AG09309 (cell line): ENCODE measurements at regions not wholly inside any gene's neighbourhood (a gene's known extent, or its start where the extent isn't known, plus 50 kb on each side); places are given as distances from the start of the nearest gene placed in this dataset.
"Not testable (repeated sequence)": the region's sequence is repeated elsewhere in the genome, so short reads cannot be mapped to it uniquely, and the experiment has no call there.

Source experiments
- DNase-seq: peaks from one replicate; pipeline ENCODE4 v3.0.0-alpha.2; 2010; ENCODE audit warnings: low read depth
- H3K4me3 ChIP-seq: 2 replicates; pipeline ENCODE4 v1.5.1; 2011; ENCODE audit warnings: mild to moderate bottlenecking, low read depth, low read length, moderate library complexity; ENCODE audit not compliant: control insufficient read depth
- TF ChIP-seq, protein P1 (sequence below): IDR thresholded peaks from 2 replicates; pipeline ENCODE4 v1.5.1; 2011; ENCODE audit warnings: mild to moderate bottlenecking, low read depth, low read length, inconsistent platforms; ENCODE audit not compliant: insufficient read depth, control insufficient read depth; ENCODE audit errors: missing control alignments

DNA sequence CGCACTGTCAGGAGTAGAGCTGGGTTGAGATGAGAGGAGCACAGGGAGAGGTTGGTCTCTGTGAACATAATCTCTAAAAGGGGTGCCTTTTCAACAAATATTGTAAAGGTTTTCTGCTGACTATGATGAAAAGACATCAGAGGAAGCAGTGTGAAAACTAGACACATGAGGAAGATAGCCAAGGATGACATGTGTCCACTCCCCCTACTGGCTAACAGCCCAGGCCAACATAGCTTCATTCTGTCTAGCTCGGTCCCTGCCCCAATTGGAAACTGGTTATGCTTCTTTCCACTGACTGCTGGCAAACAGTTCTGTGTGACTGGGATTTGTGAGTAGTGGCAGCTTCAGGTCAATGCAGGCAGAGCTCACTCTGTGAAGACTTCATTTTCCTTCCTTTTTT is 115.4 kb upstream of the ESX1 start:
- TF ChIP-seq, protein P1, sequence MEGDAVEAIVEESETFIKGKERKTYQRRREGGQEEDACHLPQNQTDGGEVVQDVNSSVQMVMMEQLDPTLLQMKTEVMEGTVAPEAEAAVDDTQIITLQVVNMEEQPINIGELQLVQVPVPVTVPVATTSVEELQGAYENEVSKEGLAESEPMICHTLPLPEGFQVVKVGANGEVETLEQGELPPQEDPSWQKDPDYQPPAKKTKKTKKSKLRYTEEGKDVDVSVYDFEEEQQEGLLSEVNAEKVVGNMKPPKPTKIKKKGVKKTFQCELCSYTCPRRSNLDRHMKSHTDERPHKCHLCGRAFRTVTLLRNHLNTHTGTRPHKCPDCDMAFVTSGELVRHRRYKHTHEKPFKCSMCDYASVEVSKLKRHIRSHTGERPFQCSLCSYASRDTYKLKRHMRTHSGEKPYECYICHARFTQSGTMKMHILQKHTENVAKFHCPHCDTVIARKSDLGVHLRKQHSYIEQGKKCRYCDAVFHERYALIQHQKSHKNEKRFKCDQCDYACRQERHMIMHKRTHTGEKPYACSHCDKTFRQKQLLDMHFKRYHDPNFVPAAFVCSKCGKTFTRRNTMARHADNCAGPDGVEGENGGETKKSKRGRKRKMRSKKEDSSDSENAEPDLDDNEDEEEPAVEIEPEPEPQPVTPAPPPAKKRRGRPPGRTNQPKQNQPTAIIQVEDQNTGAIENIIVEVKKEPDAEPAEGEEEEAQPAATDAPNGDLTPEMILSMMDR, result no peak
- no peak for DNase-seq
- H3K4me3 ChIP-seq, result no peak overlapping the region

DNA sequence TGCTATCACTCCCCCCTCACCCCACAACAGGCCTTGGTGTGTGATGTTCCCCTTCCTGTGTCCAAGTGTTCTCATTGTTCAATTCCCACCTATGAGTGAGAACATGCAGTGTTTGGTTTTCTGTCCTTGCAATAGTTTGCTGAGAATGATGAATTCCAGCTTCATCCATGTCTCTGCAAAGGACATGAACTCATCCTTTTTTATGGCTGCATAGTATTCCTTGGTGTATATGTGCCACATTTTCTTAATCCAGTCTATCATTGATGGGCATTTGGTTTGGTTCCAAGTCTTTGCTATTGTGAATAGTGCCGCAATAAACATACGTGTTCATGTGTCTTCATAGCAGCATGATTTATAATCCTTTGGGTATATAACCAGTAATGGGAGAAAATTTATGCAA is 106.0 kb upstream of the ESX1 start:
- not testable (repeated sequence) for DNase-seq, H3K4me3 ChIP-seq

DNA sequence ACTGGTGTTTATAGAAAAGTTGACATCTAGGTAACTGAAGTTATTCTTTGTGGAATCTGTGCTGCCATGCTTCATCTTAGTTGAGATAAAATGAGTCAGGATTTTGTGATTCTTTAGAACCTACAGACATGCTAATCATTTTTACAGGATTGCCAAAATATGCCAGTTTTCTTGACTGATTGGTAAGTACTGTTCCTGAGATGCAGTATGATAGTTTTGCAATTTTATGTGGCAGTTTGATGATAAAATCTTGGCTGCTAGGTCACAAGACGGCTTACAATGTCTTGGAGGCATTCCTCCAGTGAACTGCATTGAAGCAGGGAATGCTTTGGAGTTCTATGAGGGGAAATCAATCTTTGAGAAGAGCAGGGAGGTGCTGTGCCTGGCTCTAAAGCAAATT is 104.4 kb upstream of the ESX1 start:
- DNase-seq, result no peak
- no peak overlapping the region for H3K4me3 ChIP-seq
- TF ChIP-seq, protein P1, result no peak

DNA sequence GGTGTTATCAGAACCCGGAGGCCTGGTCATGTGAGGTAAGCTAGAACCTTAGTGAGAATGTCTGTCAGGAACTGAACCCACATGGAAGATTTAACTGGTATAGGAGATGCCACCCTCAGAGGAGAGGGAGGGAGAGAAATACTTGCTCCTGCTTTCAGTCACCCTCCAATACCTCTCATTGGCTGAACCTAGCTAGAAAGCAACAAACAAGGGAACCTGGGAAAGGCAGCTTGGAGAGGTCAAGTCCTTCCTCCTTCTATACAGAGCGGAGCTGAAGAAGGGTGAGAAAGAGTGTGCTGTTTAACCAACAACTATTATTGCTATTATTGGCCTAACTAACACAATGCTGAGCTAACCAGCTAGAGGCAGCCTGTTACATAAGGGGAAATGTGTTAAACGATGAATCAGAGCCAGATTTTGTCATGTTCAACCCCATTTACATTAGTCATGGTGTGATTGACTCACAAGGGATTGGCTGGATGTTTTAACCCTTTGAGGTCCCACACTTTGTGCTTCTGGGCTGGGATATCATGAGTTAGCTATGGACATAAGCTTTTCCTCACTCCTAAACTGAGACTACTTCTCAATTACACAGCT is 96.5 kb upstream of the ESX1 start:
- H3K4me3 ChIP-seq, result no peak overlapping the region
- TF ChIP-seq, protein P1, result no peak
- DNase-seq, result peak; percentile 67

DNA sequence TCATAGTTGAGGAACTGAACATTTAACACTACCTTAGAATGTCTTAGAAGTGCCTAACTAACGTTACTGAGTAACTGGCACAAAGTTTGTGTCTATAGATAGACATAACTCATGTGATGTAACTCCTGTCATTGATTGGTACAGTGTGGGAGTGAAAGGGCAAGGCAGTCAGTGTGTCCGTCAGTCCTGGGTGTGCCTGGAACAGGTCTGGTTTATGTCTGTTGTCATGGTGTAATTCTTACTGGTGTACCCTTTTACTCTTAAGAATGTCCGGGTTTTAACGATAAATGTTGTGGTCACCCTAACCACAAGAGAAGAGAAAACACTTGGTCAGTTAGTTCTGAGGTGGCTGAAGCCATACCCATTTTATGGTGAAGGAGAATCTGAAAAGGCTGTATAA is 93.1 kb upstream of the ESX1 start:
- TF ChIP-seq, protein P1, result no peak
- no peak overlapping the region for H3K4me3 ChIP-seq
- DNase-seq, result no peak

DNA sequence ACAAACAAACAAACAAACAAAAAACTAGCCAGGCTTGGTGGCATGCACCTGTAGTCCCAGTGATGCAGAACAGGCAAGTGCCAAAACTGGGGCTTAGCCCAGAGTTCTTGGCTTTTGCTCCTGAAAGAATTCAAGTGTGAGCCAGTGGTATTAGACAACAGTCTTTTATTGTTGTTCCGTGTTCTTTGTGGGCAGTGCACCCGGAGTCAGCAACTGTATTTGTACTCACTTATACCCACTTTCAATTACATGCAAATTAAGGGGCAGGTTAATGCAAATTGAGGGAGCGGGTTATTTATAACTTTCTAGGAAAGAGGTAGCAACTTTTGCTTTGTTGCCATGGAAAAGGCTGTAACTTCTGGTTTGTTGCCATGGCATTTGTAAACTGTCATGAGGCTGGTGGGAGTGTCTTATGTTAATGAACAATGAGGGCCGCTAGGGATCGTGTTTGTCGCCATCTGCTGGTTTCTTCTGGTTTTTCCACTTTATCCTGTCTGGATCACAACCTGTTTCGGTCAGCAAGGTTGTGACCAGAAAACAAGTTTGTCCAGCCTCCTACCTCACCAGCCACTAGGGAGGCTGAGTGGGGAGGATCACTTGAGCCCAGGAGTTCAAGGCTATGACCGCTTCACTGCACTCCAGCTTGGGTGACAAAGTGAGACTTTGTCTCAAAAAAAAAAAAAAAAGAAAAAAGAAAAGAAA is 88.8 kb upstream of the ESX1 start:
- H3K4me3 ChIP-seq, result no peak overlapping the region
- peak; percentile 33 for DNase-seq
- TF ChIP-seq, protein P1, result peak; percentile 73

DNA sequence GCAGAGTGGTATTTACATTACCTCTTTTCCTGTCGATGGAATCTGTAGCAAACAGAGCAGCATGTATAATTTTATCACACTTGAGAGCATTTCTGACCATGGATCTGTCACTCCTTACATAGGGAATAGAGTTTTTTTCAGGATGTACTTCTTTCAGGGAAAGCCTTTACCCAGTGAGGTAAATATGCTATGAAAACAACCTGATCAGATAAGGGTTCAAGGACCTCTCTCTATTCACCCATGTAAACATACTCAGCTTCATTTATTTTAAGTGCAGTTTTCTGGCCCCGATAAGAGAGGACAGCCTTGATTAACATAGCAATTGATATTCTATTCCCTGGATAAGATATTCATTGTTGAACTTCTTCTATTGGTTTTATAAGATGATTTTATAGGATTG is 87.3 kb upstream of the ESX1 start:
- no peak for DNase-seq
- TF ChIP-seq, protein P1, result no peak
- no peak overlapping the region for H3K4me3 ChIP-seq
